Mucosa of descending colon (tissue), 3 donors: ENCODE measurements at regions not wholly inside any gene's neighbourhood (a gene's known extent, or its start where the extent isn't known, plus 50 kb on each side); places are given as distances from the start of the nearest gene placed in this dataset.

Source experiments
- ATAC-seq: fragments of 200-7000 bp; cut with Tn5 transposase; one replicate; pipeline ENCODE4 v1.9.1; 2020; ENCODE audit warnings: mild to moderate bottlenecking, moderate library complexity
- DNase-seq, 3 donors: peaks; one replicate each; pipeline ENCODE4 v3.0.0-alpha.2; 2020
- H3K36me3 ChIP-seq: fragments of 200-600 bp; one replicate; pipeline ENCODE4 v1.8.0; 2021; ENCODE audit warnings: low read depth, mild to moderate bottlenecking
- H3K4me1 ChIP-seq: fragments of 200-600 bp; one replicate; pipeline ENCODE4 v1.8.0; 2021; ENCODE audit warnings: low read depth, mild to moderate bottlenecking
- H3K4me3 ChIP-seq: fragments of 200-600 bp; one replicate; pipeline ENCODE4 v1.8.0; 2021; ENCODE audit warnings: mild to moderate bottlenecking
- H3K9me3 ChIP-seq: fragments of 200-600 bp; one replicate; pipeline ENCODE4 v1.8.0; 2021; ENCODE audit warnings: mild to moderate bottlenecking
- intact Hi-C, 2 donors: fragments of 100-400 bp; cut with DNase I in 1 of 2; cut with micrococcal nuclease in 1 of 2; formaldehyde crosslinking; loops; one replicate each; pipeline versions ENCODE4 v1.11.0 to v1.11.1; 2022; cut with DNase I, micrococcal nuclease
- TF ChIP-seq, protein P1 (sequence below): fragments of 200-600 bp; IDR thresholded peaks from one replicate; pipeline ENCODE4 v1.8.0; 2022; ENCODE audit warnings: antibody characterized with exemption, mild to moderate bottlenecking
- donor health status: DM: no; HTN: no; CAD: no; lungs with moderate emphysema.
- donor health status: DM: no; HTN: no; CAD: no.
- donor health status: DM: no; HTN: yes; CAD: no.

DNA sequence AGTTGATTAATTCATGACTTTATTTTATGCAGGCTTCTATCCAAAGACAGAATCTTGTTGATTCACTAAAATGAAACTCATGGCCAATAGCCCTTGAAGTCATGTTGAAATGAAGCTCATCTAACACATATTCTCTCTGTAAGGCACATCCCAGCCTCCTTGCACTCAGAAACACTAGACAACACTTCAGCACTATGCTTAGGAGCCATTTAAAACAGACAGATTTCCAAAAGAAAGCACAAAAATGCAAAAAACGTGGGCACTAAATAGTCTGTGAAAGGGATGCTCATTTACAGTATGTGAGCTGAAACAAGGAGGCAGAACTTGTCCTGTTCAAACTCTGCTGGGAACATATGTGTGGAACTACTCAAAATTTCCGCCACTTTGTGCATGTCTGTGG is 124.4 kb downstream of the MYCN start:
- no peaks in the 10 kb centered on the region for H3K4me1 ChIP-seq
- intact Hi-C loops, result no loop called here
- DNase-seq (no peak), ATAC-seq (no peak)
- TF ChIP-seq, protein P1, sequence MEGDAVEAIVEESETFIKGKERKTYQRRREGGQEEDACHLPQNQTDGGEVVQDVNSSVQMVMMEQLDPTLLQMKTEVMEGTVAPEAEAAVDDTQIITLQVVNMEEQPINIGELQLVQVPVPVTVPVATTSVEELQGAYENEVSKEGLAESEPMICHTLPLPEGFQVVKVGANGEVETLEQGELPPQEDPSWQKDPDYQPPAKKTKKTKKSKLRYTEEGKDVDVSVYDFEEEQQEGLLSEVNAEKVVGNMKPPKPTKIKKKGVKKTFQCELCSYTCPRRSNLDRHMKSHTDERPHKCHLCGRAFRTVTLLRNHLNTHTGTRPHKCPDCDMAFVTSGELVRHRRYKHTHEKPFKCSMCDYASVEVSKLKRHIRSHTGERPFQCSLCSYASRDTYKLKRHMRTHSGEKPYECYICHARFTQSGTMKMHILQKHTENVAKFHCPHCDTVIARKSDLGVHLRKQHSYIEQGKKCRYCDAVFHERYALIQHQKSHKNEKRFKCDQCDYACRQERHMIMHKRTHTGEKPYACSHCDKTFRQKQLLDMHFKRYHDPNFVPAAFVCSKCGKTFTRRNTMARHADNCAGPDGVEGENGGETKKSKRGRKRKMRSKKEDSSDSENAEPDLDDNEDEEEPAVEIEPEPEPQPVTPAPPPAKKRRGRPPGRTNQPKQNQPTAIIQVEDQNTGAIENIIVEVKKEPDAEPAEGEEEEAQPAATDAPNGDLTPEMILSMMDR, result no peak
- no peak overlapping the region for H3K4me3 ChIP-seq
- no peaks in the 10 kb centered on the region for H3K36me3 ChIP-seq
- peaks cover 17% of the 10 kb centered on the region for H3K9me3 ChIP-seq

- TF ChIP-seq, protein P1, result no peak
Measured at GRCh38 chr2:16063955-16064633, 123.7 kb downstream of the MYCN start.

DNA sequence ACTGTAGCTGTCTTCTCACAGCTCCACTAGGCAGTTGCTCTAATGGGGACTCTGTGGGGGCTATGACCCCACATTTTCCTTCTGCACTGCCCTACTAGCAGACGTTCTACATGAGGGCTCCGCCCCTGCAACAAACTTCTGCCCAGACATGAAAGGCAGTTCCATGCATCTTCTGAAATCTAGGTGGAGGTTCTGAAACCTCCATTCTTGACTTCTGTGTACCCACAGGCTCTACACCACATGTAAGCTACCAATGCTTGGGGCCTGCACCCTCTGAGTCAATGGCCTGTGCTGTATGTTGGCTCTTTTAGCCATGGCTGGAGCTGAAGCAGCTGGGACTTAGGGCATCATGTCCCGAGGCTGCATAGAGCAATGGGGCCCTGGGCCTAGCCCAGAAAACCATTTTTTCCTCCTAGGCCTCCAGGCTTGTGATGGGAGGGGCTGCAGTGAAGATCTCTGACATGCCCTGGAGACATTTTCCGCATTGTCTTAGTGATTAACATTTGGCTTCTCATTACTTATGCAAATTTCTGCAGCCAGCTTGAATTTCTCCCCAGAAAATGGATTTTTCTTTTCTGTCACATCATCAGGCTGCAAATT is 123.0 kb downstream of the MYCN start:
- intact Hi-C loops, result no loop called here
- TF ChIP-seq, protein P1, result no peak
- Histone ChIP-seq H3K4me1 (no peaks in the 10 kb centered on the region), H3K9me3 (peaks cover 17% of the 10 kb centered on the region), H3K36me3 (no peaks in the 10 kb centered on the region), H3K4me3 (no peak overlapping the region)
- no peak for ATAC-seq
- no peak for DNase-seq

More at GRCh38 chr2:16063955-16064633, 123.7 kb downstream of the MYCN start:
- ATAC-seq (no peak), DNase-seq (no peak)
- Histone ChIP-seq H3K36me3 (no peaks in the 10 kb centered on the region), H3K4me3 (no peak overlapping the region), H3K4me1 (no peaks in the 10 kb centered on the region), H3K9me3 (peaks cover 17% of the 10 kb centered on the region)
- intact Hi-C loops, result no loop called here

DNA sequence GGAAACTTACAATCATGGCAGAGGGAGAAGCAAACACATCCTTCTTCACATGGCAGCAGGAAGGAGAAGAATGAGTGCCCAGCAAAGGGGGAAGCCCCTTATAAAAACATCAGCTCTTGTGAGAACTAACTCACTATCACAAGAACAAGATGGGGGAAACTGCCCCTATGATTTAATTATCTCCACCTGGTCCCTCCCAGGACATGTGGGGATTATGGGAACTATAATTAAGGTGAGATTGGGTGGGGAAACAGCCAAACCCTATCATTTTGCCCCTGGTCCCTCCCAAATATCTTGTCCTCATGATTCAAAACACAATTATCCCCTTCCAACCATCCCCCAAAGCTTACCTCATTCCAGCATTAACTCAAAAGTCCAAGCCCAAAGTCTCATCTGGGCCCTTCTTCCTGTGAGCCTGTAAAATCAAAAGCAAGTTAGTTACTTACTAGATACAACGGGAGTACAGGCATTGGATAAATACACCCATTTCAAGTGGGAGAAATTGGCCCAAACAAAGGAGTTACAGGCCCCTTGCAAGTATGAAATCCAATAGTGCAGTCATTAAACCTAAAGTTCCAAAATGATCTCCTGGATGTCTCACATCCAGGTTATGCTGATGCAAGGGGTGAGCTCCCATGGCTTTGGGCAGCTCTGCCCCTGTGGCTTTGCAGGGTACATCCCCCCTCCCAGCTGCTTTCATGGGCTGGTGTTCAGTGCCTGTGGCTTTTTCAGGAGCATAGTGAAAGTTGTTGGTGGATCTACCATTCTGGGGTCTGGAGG is 122.3 kb downstream of the MYCN start:
- intact Hi-C loops, result no loop called here
- Histone ChIP-seq H3K4me3 (no peak overlapping the region), H3K36me3 (no peaks in the 10 kb centered on the region), H3K4me1 (no peaks in the 10 kb centered on the region), H3K9me3 (peaks cover 17% of the 10 kb centered on the region)
- ATAC-seq (no peak), DNase-seq (no peak)
- TF ChIP-seq, protein P1, result no peak

GRCh38 chr2:16061441-16062217 is 121.3 kb downstream of the MYCN start:
- TF ChIP-seq, protein P1, result no peak
- Histone ChIP-seq H3K4me3 (no peak overlapping the region), H3K9me3 (peaks cover 17% of the 10 kb centered on the region), H3K36me3 (no peaks in the 10 kb centered on the region), H3K4me1 (no peaks in the 10 kb centered on the region)
- intact Hi-C loops, result no loop called here
- DNase-seq (no peak), ATAC-seq (no peak)
